ENCODE measurements at regions not wholly inside any gene's neighbourhood (a gene's known extent, or its start where the extent isn't known, plus 50 kb on each side); places are given as distances from the start of the nearest gene placed in this dataset.

- Mint-ChIP-seq H3K9me3 (ENCODE audit: low read depth) (no peaks in the 10 kb centered on the region), H3K27ac (no peak overlapping the region), H3K27me3 (no peaks in the 10 kb centered on the region), H3K4me3 (ENCODE audit: low read depth) (no peak overlapping the region), H3K36me3 (ENCODE audit: insufficient read depth) (no peaks in the 10 kb centered on the region), H3K4me1 (ENCODE audit: low read depth) (no peaks in the 10 kb centered on the region)
- no peak for TF ChIP-seq CTCF (IDR thresholded peaks at IDR 0.05; ENCODE audit: unreplicated experiment)
- no peak for DNase-seq (ENCODE audit: low spot score, unreplicated experiment)
These were observed 563.4 kb upstream of the TENM3 start for GRCh38 chr4:181679754-181680153.

GRCh38 chr4:181682367-181683047 lies 560.7 kb upstream of the TENM3 start:
- TF ChIP-seq CTCF (IDR thresholded peaks at IDR 0.05; ENCODE audit: unreplicated experiment), result no peak
- no peak for DNase-seq (ENCODE audit: low spot score, unreplicated experiment)
- Mint-ChIP-seq H3K27ac (no peak overlapping the region), H3K36me3 (ENCODE audit: insufficient read depth) (no peaks in the 10 kb centered on the region), H3K4me3 (ENCODE audit: low read depth) (no peak overlapping the region), H3K9me3 (ENCODE audit: low read depth) (no peaks in the 10 kb centered on the region), H3K27me3 (peaks cover 7% of the 10 kb centered on the region), H3K4me1 (ENCODE audit: low read depth) (peaks cover 3% of the 10 kb centered on the region)

GRCh38 chr4:181684310-181684709 lies 558.9 kb upstream of the TENM3 start:
- no peak for TF ChIP-seq CTCF (IDR thresholded peaks at IDR 0.05; ENCODE audit: unreplicated experiment)
- H3K4me3 Mint-ChIP-seq (ENCODE audit: low read depth), result no peak overlapping the region
- H3K27me3 Mint-ChIP-seq, result peaks cover 17% of the 10 kb centered on the region
- H3K4me1 Mint-ChIP-seq (ENCODE audit: low read depth), result peaks cover 6% of the 10 kb centered on the region
- H3K36me3 Mint-ChIP-seq (ENCODE audit: insufficient read depth), result no peaks in the 10 kb centered on the region
- H3K9me3 Mint-ChIP-seq (ENCODE audit: low read depth), result no peaks in the 10 kb centered on the region
- no peak overlapping the region for H3K27ac Mint-ChIP-seq
- no peak for DNase-seq (ENCODE audit: low spot score, unreplicated experiment)

GRCh38 chr4:181685461-181685860 lies 557.7 kb upstream of the TENM3 start:
- no peak for TF ChIP-seq CTCF (IDR thresholded peaks at IDR 0.05; ENCODE audit: unreplicated experiment)
- H3K27ac Mint-ChIP-seq, result no peak overlapping the region
- no peaks in the 10 kb centered on the region for H3K36me3 Mint-ChIP-seq (ENCODE audit: insufficient read depth)
- no peaks in the 10 kb centered on the region for H3K9me3 Mint-ChIP-seq (ENCODE audit: low read depth)
- H3K4me3 Mint-ChIP-seq (ENCODE audit: low read depth), result no peak overlapping the region
- DNase-seq (ENCODE audit: low spot score, unreplicated experiment), result no peak
- H3K27me3 Mint-ChIP-seq, result peaks cover 25% of the 10 kb centered on the region
- peaks cover 6% of the 10 kb centered on the region for H3K4me1 Mint-ChIP-seq (ENCODE audit: low read depth)

- Mint-ChIP-seq H3K9me3 (ENCODE audit: low read depth) (no peaks in the 10 kb centered on the region), H3K36me3 (ENCODE audit: insufficient read depth) (no peaks in the 10 kb centered on the region), H3K27me3 (peaks cover 25% of the 10 kb centered on the region), H3K27ac (no peak overlapping the region), H3K4me1 (ENCODE audit: low read depth) (peaks cover 6% of the 10 kb centered on the region), H3K4me3 (ENCODE audit: low read depth) (no peak overlapping the region)
- no peak for TF ChIP-seq CTCF (IDR thresholded peaks at IDR 0.05; ENCODE audit: unreplicated experiment)
- DNase-seq (ENCODE audit: low spot score, unreplicated experiment), result no peak
These were observed 557.3 kb upstream of the TENM3 start for GRCh38 chr4:181685911-181686310.
